GM21786 (cell line): ENCODE measurements at regions not wholly inside any gene's neighbourhood (a gene's known extent, or its start where the extent isn't known, plus 50 kb on each side); places are given as distances from the start of the nearest gene placed in this dataset.

Experiments used
- ATAC-seq: cut with Tn5 transposase; IDR thresholded peaks from one replicate; pipeline ENCODE4 v1.9.1; 2021; ENCODE audit not compliant: unreplicated experiment

GRCh38 chr18:38076346-38077070 lies 510.9 kb upstream of the CELF4 start:
- ATAC-seq: no peak

DNA sequence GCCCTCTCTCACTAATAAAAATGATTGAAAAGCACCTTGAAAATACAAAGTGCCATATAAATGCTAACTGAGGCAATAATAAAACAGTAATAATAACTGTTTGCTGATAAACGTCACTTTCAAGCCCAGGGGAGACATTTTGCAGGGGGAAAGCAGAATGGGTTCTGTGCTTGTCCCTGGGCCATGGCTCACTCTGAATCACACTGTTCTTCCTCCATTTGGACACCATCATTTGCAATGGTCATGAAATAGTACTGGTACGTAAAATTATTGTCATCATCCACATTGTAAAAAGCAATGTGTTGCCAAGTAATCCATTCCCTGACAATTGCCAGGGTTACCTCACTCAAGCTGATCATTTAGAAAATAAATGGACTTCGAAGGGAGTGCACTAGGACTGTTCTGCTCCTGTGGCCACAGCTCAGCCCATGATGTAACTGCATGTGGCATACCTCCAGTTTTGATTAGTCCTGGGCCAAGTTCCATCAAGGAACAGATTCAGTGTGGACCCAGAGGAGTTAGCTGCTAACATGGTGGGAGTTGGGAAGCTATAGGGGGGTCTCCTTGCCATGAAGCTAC lies 508.8 kb upstream of the CELF4 start:
- ATAC-seq: no peak

DNA sequence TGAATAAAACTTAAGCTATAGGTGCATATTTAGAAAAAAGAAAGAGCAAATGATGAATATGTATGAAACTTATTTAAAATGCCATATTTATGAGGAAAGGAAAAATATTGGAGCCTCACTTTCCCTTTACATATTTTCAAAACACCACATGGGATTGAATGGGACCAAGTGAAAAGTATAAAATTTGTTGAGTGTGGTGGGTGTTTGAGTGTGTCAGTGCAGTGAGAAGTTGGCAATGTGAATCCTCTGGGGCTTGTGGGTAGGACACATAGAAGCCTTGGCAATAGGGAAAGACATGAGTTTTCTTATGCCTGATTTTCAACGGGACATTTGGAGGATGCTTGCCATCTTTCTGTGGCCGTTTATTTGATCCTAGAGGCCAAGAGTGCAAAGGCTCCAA lies 502.2 kb upstream of the CELF4 start:
- ATAC-seq: no peak

DNA sequence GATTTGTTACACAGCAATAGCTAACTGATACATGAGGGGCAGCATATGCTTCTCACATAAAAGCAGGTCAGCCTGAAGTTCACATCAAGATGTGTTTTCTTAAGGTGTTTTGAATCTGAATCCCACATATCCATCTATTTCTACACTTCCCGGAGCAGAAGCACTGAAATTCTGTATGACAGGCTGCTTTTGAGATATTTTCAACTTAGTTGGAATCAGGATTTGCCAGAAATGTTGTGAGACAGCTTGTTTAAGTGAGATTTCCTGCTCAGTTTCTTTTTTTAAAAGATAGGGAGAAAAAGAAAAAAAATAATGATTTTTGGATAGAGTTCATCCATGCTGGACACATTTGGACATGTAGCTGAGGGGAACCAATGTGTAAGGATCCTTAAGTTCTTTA lies 501.5 kb upstream of the CELF4 start:
- no peak for ATAC-seq

- ATAC-seq: no peak
Observed at GRCh38 chr18:38052879-38053590, 487.4 kb upstream of the CELF4 start.

DNA sequence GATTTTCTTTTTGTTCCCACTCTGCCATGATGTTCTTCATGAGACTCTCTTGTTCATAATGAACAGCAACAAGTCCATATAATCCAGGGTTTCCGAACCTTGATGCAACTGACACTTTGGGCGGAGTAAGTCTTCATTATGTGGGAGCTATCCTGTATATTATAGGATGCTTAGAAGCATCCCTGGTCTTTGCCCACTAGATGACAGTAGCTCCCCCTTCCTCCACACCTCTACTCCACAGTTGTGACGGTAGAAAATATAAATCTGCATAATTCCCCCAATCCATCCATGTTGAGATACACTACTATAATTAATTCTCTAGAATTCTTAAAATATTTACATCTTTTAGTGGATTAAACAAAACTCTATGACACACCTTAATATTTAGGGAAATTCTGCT lies 482.2 kb upstream of the CELF4 start:
- ATAC-seq: no peak

DNA sequence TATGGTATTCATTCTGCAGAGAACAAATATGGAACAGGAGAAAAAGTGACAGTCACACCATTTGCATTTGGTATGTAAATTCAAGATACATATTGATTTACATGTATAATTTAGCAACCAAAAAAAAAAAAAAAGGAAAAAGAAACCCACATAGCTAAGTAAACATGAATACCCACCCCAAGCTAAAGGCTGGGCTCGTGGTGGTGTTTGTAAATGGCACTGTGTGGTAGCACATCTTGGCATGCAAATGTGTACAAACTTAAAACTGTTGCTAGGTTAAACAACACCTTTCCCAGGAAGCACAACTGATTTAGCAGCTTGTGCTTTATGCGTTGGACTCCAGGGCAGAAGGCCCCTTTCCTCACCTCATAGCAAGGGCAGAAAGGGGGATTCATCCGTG lies 481.1 kb upstream of the CELF4 start:
- ATAC-seq: no peak

- no peak for ATAC-seq
Observed at GRCh38 chr18:38045845-38046244, 480.2 kb upstream of the CELF4 start.

- no peak for ATAC-seq
Observed at GRCh38 chr18:38042211-38042890, 476.8 kb upstream of the CELF4 start.

- ATAC-seq: no peak
Observed at GRCh38 chr18:38038242-38038641, 472.6 kb upstream of the CELF4 start.

GRCh38 chr18:38035193-38035592 lies 469.6 kb upstream of the CELF4 start:
- no peak for ATAC-seq

DNA sequence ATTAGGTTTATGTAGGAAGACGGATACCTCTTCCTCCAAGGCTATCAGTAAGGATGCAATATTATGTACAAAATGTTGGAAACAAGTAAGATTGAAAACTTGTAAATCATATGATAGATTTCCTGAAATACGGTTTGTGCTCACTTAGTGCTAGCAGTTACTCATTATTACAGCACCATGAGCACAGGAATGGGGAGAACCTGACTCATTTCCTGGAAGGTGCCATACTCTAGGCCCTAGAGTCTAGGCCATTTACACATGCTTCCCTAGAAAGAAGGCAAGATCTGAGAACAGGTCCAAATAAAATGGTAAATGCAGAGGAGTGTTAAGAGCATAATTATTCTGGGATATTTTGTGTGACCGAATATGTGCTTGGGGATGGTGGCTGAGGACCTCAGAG lies 467.7 kb upstream of the CELF4 start:
- ATAC-seq: no peak

GRCh38 chr18:38032516-38032915 lies 466.9 kb upstream of the CELF4 start:
- no peak for ATAC-seq

GRCh38 chr18:38028946-38029345 lies 463.3 kb upstream of the CELF4 start:
- no peak for ATAC-seq

DNA sequence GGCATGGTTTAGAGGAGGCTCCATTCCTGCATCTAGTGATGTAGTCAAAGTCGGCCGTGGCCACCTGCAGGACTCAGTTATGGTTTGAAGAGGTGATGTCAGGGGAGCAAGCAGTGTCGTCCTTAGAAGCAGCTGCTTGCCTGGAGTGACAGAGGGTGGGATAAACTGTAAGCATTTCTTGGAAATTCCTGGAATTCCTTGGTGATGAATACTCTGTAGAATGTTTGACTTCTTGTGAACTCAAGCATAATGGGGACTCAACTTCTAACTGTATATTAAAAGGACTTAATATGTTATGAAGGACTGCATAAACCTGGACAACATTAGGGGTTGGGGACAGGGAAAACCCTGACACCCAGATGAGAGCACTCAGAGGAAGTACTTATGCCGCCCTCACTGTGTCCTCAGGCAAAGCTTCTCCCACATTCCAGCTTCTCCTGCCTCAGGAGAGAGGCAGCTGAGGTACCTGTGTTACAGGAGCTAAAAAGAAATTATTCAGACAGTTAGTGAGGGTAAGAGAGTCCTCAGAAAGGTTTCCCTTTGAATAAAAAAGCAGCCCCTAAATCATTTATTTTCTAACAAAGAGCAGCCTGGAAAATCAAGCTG lies 459.9 kb upstream of the CELF4 start:
- no peak for ATAC-seq

DNA sequence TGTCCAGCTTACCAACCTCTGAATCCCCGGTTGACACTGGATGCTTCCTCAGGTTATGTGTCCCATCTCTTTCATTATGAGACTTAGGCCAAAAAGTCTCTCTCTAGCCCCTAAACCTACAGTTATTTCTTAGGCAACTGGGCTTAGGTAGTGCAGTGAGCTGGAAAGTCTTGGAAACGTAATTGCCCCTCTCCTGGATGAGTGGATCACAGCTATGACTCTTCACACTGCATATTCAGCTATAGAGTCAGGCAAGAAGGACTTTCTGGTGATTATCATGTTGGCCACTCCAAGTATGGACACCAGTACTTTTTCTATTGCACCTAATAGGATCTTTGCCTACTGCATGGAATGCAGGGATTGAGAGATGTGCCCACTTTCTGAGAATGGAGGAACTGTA lies 458.3 kb upstream of the CELF4 start:
- ATAC-seq: no peak

GRCh38 chr18:38022234-38022633 lies 456.6 kb upstream of the CELF4 start:
- no peak for ATAC-seq

DNA sequence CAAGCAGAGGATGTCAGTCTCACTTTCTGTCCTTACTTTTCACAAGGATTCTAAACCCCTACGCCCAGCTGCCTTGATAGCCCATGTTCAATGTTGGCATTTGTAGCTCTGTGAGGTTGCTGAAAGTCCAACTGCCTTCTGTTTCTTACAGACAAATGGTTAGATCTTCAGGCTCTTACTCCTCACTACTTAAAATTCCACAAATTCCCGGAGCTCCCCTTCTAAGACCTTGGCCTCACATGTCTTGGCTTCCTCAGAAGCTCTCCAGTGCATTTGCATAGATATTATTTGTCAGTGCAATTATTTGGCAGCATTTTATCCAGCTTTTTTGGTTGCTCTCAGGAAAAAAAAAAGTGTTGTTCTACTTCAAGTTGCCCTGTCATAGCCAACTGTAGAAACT lies 453.7 kb upstream of the CELF4 start:
- no peak for ATAC-seq

- no peak for ATAC-seq
Observed at GRCh38 chr18:38010971-38011857, 445.6 kb upstream of the CELF4 start.

DNA sequence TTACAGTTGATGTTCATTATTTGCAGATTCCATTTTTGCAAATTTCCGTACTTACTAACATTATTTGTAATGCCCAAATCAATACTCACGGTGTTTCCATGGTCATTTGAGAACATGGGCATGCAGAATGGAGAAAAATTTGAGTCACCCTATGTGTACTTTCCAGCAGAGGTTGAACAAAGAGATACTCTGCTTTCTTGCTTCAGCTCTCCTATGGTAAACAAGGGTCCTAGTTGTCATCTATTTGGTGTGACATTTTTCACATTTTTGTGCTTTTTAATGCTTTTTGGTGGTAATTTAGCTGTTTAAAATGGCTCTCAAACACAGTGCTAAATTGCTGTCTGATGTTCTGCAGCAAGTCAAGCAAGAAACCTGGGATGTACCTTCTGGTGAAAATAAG lies 444.4 kb upstream of the CELF4 start:
- ATAC-seq: no peak
